Astrocyte (in vitro differentiated cells and primary cell): ENCODE measurements at regions not wholly inside any gene's neighbourhood (a gene's known extent, or its start where the extent isn't known, plus 50 kb on each side); places are given as distances from the start of the nearest gene placed in this dataset.
A peak's percentile ranks its signal among the peaks of the same experiment; 100 is the strongest.

Source experiments
- DNase-seq: peaks from one replicate; pipeline ENCODE4 v3.0.0-alpha.2; 2010; ENCODE audit warnings: low read depth
- FAIRE-seq: peaks from 2 replicates; lab custom pipeline; 2011; peaks lifted over from hg19 to GRCh38; lab: Jason Lieb, UNC
- H2AFZ ChIP-seq: 2 replicates; pipeline ENCODE4 v1.6.0; 2012; ENCODE audit warnings: low read depth, low read length, inconsistent platforms
- H3K27ac ChIP-seq: 2 replicates; pipeline ENCODE4 v1.5.1; 2011; ENCODE audit warnings: low read depth, low read length, inconsistent platforms
- H3K27me3 ChIP-seq: 2 replicates; pipeline ENCODE4 v1.6.0; 2011; ENCODE audit warnings: low read length, inconsistent platforms; ENCODE audit not compliant: insufficient read depth
- H3K36me3 ChIP-seq: 2 replicates; pipeline ENCODE4 v1.5.1; 2011; ENCODE audit warnings: low read length, inconsistent platforms; ENCODE audit not compliant: insufficient read depth
- H3K4me1 ChIP-seq: 2 replicates; pipeline ENCODE4 v1.5.1; 2011; ENCODE audit warnings: low read length, inconsistent platforms; ENCODE audit not compliant: insufficient read depth
- H3K4me2 ChIP-seq: 2 replicates; pipeline ENCODE4 v1.6.0; 2012; ENCODE audit warnings: low read length, inconsistent platforms
- H3K4me3 ChIP-seq: 2 replicates; pipeline ENCODE4 v1.5.1; 2011; ENCODE audit warnings: low read depth, mild to moderate bottlenecking, low read length, inconsistent platforms; ENCODE audit not compliant: insufficient read depth
- H3K79me2 ChIP-seq: 2 replicates; pipeline ENCODE4 v1.6.0; 2012; ENCODE audit warnings: mild to moderate bottlenecking, low read length, inconsistent platforms; ENCODE audit not compliant: insufficient read depth
- H3K9ac ChIP-seq: 2 replicates; pipeline ENCODE4 v1.6.0; 2012; ENCODE audit warnings: mild to moderate bottlenecking, low read length, inconsistent platforms
- H3K9me3 ChIP-seq: 2 replicates; pipeline ENCODE4 v1.5.1; 2012; ENCODE audit warnings: low read depth, mild to moderate bottlenecking, low read length, inconsistent platforms; ENCODE audit not compliant: insufficient read depth
- H4K20me1 ChIP-seq: 2 replicates; pipeline ENCODE4 v1.6.0; 2012; ENCODE audit warnings: low read length, inconsistent platforms; ENCODE audit not compliant: insufficient read depth
- H3K27ac Mint-ChIP-seq: one replicate; pipeline ENCODE4 v1.8.0; 2021; ENCODE audit warnings: mild to moderate bottlenecking, mixed read lengths; ENCODE audit not compliant: unreplicated experiment
- H3K27me3 Mint-ChIP-seq: one replicate; pipeline ENCODE4 v1.8.0; 2021; ENCODE audit warnings: low read depth, mixed read lengths; ENCODE audit not compliant: unreplicated experiment
- H3K36me3 Mint-ChIP-seq: one replicate; pipeline ENCODE4 v1.8.0; 2021; ENCODE audit warnings: low read depth, mixed read lengths; ENCODE audit not compliant: unreplicated experiment
- H3K4me1 Mint-ChIP-seq: one replicate; pipeline ENCODE4 v1.8.0; 2021; ENCODE audit warnings: low read depth, mixed read lengths; ENCODE audit not compliant: unreplicated experiment
- H3K4me3 Mint-ChIP-seq: one replicate; pipeline ENCODE4 v1.8.0; 2021; ENCODE audit warnings: mild to moderate bottlenecking, moderate library complexity, mixed read lengths; ENCODE audit not compliant: unreplicated experiment
- H3K9me3 Mint-ChIP-seq: one replicate; pipeline ENCODE4 v1.8.0; 2021; ENCODE audit warnings: mild to moderate bottlenecking, mixed read lengths; ENCODE audit not compliant: unreplicated experiment
- EZH2 ChIP-seq: IDR thresholded peaks from 2 replicates; pipeline ENCODE4 v1.6.1; 2012; ENCODE audit warnings: mild to moderate bottlenecking, low read length, inconsistent platforms; ENCODE audit not compliant: insufficient read depth
- TF ChIP-seq, protein P1 (sequence below): IDR thresholded peaks from 2 replicates; pipeline ENCODE4 v1.5.1; 2011; ENCODE audit warnings: low read depth, mild to moderate bottlenecking, inconsistent platforms, low read length, moderate library complexity; ENCODE audit not compliant: insufficient read depth

DNA sequence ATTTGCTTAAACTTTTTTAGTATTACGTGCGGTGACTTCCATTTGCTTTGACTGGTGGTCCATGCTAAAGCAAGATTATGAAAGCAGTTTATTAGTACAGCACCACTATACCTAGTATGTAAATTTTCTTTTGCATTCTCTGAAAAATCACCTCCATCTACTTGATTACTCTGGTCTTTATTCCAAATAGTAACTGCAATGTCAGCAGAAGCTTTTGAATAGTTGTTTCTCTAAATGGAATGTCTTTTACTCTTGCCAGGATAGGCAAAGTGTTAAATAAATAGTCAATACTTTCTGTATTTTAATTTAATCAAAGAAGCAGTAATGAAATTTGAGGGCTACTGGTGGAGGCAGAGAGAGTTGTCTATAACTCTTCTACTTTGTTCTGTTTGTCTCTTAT is 167.2 kb upstream of the SLC4A4 start:
- Mint-ChIP-seq H3K9me3 (peaks cover 5% of the 10 kb centered on the region), H3K27me3 (no peaks in the 10 kb centered on the region), H3K36me3 (no peaks in the 10 kb centered on the region), H3K4me3 (no peak overlapping the region), H3K4me1 (no peaks in the 10 kb centered on the region), H3K27ac (no peak overlapping the region)
- H3K9ac ChIP-seq, result no peak overlapping the region
- DNase-seq, result no peak
- no peak overlapping the region for H2AFZ ChIP-seq
- H4K20me1 ChIP-seq, result no peaks in the 10 kb centered on the region
- H3K36me3 ChIP-seq, result no peaks in the 10 kb centered on the region
- no peak for FAIRE-seq
- TF ChIP-seq, protein P1, sequence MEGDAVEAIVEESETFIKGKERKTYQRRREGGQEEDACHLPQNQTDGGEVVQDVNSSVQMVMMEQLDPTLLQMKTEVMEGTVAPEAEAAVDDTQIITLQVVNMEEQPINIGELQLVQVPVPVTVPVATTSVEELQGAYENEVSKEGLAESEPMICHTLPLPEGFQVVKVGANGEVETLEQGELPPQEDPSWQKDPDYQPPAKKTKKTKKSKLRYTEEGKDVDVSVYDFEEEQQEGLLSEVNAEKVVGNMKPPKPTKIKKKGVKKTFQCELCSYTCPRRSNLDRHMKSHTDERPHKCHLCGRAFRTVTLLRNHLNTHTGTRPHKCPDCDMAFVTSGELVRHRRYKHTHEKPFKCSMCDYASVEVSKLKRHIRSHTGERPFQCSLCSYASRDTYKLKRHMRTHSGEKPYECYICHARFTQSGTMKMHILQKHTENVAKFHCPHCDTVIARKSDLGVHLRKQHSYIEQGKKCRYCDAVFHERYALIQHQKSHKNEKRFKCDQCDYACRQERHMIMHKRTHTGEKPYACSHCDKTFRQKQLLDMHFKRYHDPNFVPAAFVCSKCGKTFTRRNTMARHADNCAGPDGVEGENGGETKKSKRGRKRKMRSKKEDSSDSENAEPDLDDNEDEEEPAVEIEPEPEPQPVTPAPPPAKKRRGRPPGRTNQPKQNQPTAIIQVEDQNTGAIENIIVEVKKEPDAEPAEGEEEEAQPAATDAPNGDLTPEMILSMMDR, result no peak
- TF ChIP-seq EZH2, result no peak
- no peak overlapping the region for H3K4me3 ChIP-seq
- no peaks in the 10 kb centered on the region for H3K9me3 ChIP-seq
- H3K27ac ChIP-seq, result no peak overlapping the region
- no peaks in the 10 kb centered on the region for H3K79me2 ChIP-seq
- H3K4me2 ChIP-seq, result no peak overlapping the region
- H3K4me1 ChIP-seq, result no peaks in the 10 kb centered on the region
- no peaks in the 10 kb centered on the region for H3K27me3 ChIP-seq

DNA sequence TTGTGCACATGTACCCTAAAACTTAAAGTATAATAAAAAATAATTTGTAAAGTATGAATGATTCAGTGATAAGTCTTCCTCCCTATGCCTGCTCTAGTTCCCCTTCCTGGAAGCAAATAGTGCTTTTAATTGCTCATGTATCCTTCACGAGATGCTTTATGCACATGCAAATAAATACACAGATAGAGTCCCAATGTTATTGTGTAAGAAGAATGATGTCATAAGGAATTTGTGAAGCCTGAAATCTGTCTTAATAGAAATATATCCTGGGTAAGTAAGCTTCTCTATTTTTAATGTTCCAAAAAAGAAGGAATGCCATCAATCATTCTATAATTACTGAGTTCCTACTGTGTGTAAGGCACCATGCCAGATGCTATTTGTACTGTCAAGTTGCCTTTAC is 157.5 kb upstream of the SLC4A4 start:
- H3K4me1 Mint-ChIP-seq, result peaks cover 3% of the 10 kb centered on the region
- Histone ChIP-seq H3K4me3 (no peak overlapping the region), H3K36me3 (no peaks in the 10 kb centered on the region), H3K4me2 (no peak overlapping the region), H3K9me3 (no peaks in the 10 kb centered on the region), H2AFZ (no peak overlapping the region), H3K9ac (no peak overlapping the region), H3K79me2 (no peaks in the 10 kb centered on the region), H3K4me1 (no peaks in the 10 kb centered on the region), H4K20me1 (no peaks in the 10 kb centered on the region), H3K27me3 (no peaks in the 10 kb centered on the region), H3K27ac (no peak overlapping the region)
- no peak for DNase-seq
- H3K9me3 Mint-ChIP-seq, result peaks cover 7% of the 10 kb centered on the region
- TF ChIP-seq, protein P1, result no peak
- no peak for TF ChIP-seq EZH2
- FAIRE-seq, result no peak
- peaks cover 5% of the 10 kb centered on the region for H3K27me3 Mint-ChIP-seq
- H3K27ac Mint-ChIP-seq, result no peak overlapping the region
- no peaks in the 10 kb centered on the region for H3K36me3 Mint-ChIP-seq
- no peak overlapping the region for H3K4me3 Mint-ChIP-seq

DNA sequence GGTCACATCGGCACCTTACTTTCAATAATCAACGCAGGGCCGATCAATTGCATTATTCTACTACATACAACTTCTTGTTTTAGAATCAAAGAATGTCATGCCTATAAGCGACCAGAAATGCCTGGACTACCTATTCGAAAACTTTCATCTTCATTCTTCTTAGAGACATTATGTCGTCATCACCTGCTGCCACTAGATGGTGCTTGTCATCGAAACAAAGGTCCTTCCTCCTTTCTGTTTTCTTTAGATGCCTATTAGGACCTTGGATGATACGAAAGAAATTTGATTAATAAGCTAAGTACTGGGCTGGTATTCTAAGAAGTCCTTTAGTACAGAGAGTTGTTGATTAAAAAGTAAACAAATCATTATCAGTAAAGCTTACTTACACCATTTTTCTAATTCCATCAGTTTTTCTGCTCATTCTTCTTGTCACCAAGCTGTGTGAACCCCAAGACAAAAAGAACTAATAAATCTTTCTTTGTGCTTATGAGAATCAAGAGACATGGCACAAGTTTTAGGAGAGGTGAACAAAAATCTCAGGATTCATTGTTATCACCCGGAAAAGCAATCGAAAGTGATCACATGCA is 154.5 kb upstream of the SLC4A4 start:
- peak; percentile 55 for DNase-seq
- H3K27me3 Mint-ChIP-seq, result peaks cover 5% of the 10 kb centered on the region
- H3K4me2 ChIP-seq, result no peak overlapping the region

More for the DNA sequence above, 154.5 kb upstream of the SLC4A4 start:
- H3K36me3 Mint-ChIP-seq, result no peaks in the 10 kb centered on the region
- H3K9me3 ChIP-seq, result no peaks in the 10 kb centered on the region
- H3K27ac ChIP-seq, result no peak overlapping the region
- H3K4me1 ChIP-seq, result peaks cover 11% of the 10 kb centered on the region
- H3K27me3 ChIP-seq, result no peaks in the 10 kb centered on the region
- peaks cover 9% of the 10 kb centered on the region for H3K4me1 Mint-ChIP-seq
- H3K27ac Mint-ChIP-seq, result no peak overlapping the region
- no peaks in the 10 kb centered on the region for H4K20me1 ChIP-seq
- no peaks in the 10 kb centered on the region for H3K36me3 ChIP-seq
- H3K4me3 Mint-ChIP-seq, result no peak overlapping the region
- H3K9ac ChIP-seq, result no peak overlapping the region
- peak; percentile 92 for FAIRE-seq
- H2AFZ ChIP-seq, result no peak overlapping the region
- H3K4me3 ChIP-seq, result no peak overlapping the region
- H3K9me3 Mint-ChIP-seq, result no peaks in the 10 kb centered on the region
- TF ChIP-seq EZH2, result no peak
- TF ChIP-seq, protein P1, result peak; percentile 89
- peaks cover 3% of the 10 kb centered on the region for H3K79me2 ChIP-seq
